Neural cell (in vitro differentiated cells): ENCODE measurements at regions not wholly inside any gene's neighbourhood (a gene's known extent, or its start where the extent isn't known, plus 50 kb on each side); places are given as distances from the start of the nearest gene placed in this dataset.

Experiments
- H2AFZ ChIP-seq: fragments of 200-600, 300-800 bp; sonication (generic), shearing (Covaris generic); 2 replicates; pipeline ENCODE4 v1.6.0; 2014; ENCODE audit warnings: low read depth, mild to moderate bottlenecking, antibody characterized with exemption, low read length, moderate library complexity
- H3F3A ChIP-seq: fragments of 200-600 bp; shearing (Covaris generic); 2 replicates; pipeline ENCODE4 v1.6.1; 2016; ENCODE audit warnings: mild to moderate bottlenecking, moderate library complexity, mixed read lengths, antibody characterized with exemption, low read length; ENCODE audit not compliant: insufficient read depth, poor library complexity, severe bottlenecking
- H3K27ac ChIP-seq: fragments of 200-600, 300-800 bp; sonication (generic), shearing (Covaris generic); 2 replicates; pipeline ENCODE4 v1.5.1; 2014; ENCODE audit warnings: mild to moderate bottlenecking, low read length, moderate library complexity
- H3K27me3 ChIP-seq: fragments of 300-800, 200-600 bp; sonication (generic), shearing (Covaris generic); 2 replicates; pipeline ENCODE4 v1.6.0; 2014; ENCODE audit warnings: mild to moderate bottlenecking, low read depth, low read length, moderate library complexity; ENCODE audit not compliant: insufficient read depth
- H3K36me3 ChIP-seq: fragments of 300-800, 200-600 bp; sonication (generic), shearing (Covaris generic); 2 replicates; pipeline ENCODE4 v1.5.1; 2014; ENCODE audit warnings: mild to moderate bottlenecking, antibody characterized with exemption, low read length, moderate library complexity; ENCODE audit not compliant: insufficient read depth
- H3K4me2 ChIP-seq: fragments of 300-800, 200-600 bp; sonication (generic), shearing (Covaris generic); 2 replicates; pipeline ENCODE4 v1.6.0; 2014; ENCODE audit warnings: mild to moderate bottlenecking, low read length
- H3K4me3 ChIP-seq: fragments of 300-800, 200-600 bp; sonication (generic), shearing (Covaris generic); 2 replicates; pipeline ENCODE4 v1.5.1; 2014; ENCODE audit warnings: mild to moderate bottlenecking, low read length, moderate library complexity
- H3K79me2 ChIP-seq: fragments of 200-600 bp; shearing (Covaris generic); replicated peaks from 2 replicates; pipeline ENCODE4 v1.6.0; 2014; ENCODE audit warnings: mild to moderate bottlenecking, low read length, moderate library complexity; ENCODE audit not compliant: insufficient read depth
- H3K9ac ChIP-seq: fragments of 300-800, 200-600 bp; sonication (generic), shearing (Covaris generic); 2 replicates; pipeline ENCODE4 v1.6.1; 2016; ENCODE audit warnings: mild to moderate bottlenecking, low read length, mixed read lengths
- H3K9me2 ChIP-seq: fragments of 200-600 bp; shearing (Covaris generic); 2 replicates; pipeline ENCODE4 v1.6.1; 2016; ENCODE audit warnings: mild to moderate bottlenecking, low read length, mixed read lengths; ENCODE audit not compliant: insufficient read depth
- H3K9me3 ChIP-seq: fragments of 200-600, 300-800 bp; sonication (generic), shearing (Covaris generic); 2 replicates; pipeline ENCODE4 v1.6.1; 2016; ENCODE audit warnings: mild to moderate bottlenecking, mixed run types, low read length, moderate library complexity, mixed read lengths
- H4K20me1 ChIP-seq: fragments of 200-600 bp; shearing (Covaris generic); 2 replicates; pipeline ENCODE4 v1.6.1; 2016; ENCODE audit warnings: mild to moderate bottlenecking, mixed run types; ENCODE audit not compliant: insufficient read depth
- CTCF ChIP-seq: fragments of 450-650 bp; IDR thresholded peaks from 2 replicates; pipeline ENCODE4 v1.5.1; 2014; ENCODE audit warnings: antibody characterized with exemption, mild to moderate bottlenecking, moderate library complexity; ENCODE audit not compliant: poor library complexity, severe bottlenecking
- EP300 ChIP-seq: fragments of 450-650 bp; conservative IDR thresholded peaks from 2 replicates; pipeline ENCODE4 v1.6.1; 2014; ENCODE audit warnings: antibody characterized with exemption, mild to moderate bottlenecking, moderate library complexity; ENCODE audit not compliant: poor library complexity, severe bottlenecking
- EZH2 ChIP-seq: fragments of 200-600, 300-800 bp; shearing (Covaris generic), sonication (generic); IDR thresholded peaks from 2 replicates; pipeline ENCODE4 v1.6.1; 2014; ENCODE audit warnings: antibody characterized with exemption, low read length, borderline replicate concordance, mild to moderate bottlenecking; ENCODE audit not compliant: insufficient read depth, poor library complexity, severe bottlenecking
- MXI1 ChIP-seq: fragments of 450-650 bp; conservative IDR thresholded peaks from 2 replicates; pipeline ENCODE4 v1.6.1; 2014; ENCODE audit warnings: antibody characterized with exemption, mild to moderate bottlenecking; ENCODE audit not compliant: poor library complexity, severe bottlenecking
- POLR2AphosphoS5 ChIP-seq: IDR thresholded peaks from 2 replicates; pipeline ENCODE4 v1.6.1; 2012
- RAD21 ChIP-seq: fragments of 450-650 bp; conservative IDR thresholded peaks from 2 replicates; pipeline ENCODE4 v1.6.1; 2014; ENCODE audit warnings: antibody characterized with exemption, mild to moderate bottlenecking, moderate library complexity
- REST ChIP-seq: IDR thresholded peaks from 2 replicates; pipeline ENCODE4 v1.6.1; 2012; ENCODE audit warnings: borderline replicate concordance
- SMC3 ChIP-seq: fragments of 450-650 bp; conservative IDR thresholded peaks from 2 replicates; pipeline ENCODE4 v1.6.1; 2014; ENCODE audit warnings: antibody characterized with exemption, mild to moderate bottlenecking, moderate library complexity; ENCODE audit not compliant: poor library complexity
- TAF1 ChIP-seq: IDR thresholded peaks from 2 replicates; pipeline ENCODE4 v1.6.1; 2012; ENCODE audit warnings: low read depth

- H3K9ac ChIP-seq, result no peak overlapping the region
- H3K4me3 ChIP-seq, result no peak overlapping the region
- no peaks in the 10 kb centered on the region for H3F3A ChIP-seq
- H4K20me1 ChIP-seq, result no peaks in the 10 kb centered on the region
- no peaks in the 10 kb centered on the region for H3K36me3 ChIP-seq
- H2AFZ ChIP-seq, result no peak overlapping the region
- TF ChIP-seq TAF1 (no peak), REST (no peak), EP300 (no peak), POLR2AphosphoS5 (no peak), MXI1 (no peak), SMC3 (no peak), RAD21 (peak; percentile 21), CTCF (peak; percentile 29)
- peaks cover 6% of the 10 kb centered on the region for H3K9me3 ChIP-seq
- no peaks in the 10 kb centered on the region for H3K27me3 ChIP-seq
- no peaks in the 10 kb centered on the region for H3K79me2 ChIP-seq
- no peak overlapping the region for H3K27ac ChIP-seq
- H3K9me2 ChIP-seq, result no peaks in the 10 kb centered on the region
- no peak overlapping the region for H3K4me2 ChIP-seq
Measured at GRCh38 chr2:898319-898718, 52.3 kb upstream of the SNTG2 start.

- Histone ChIP-seq H3K36me3 (no peaks in the 10 kb centered on the region), H3K9me3 (peaks cover 6% of the 10 kb centered on the region), H3K27me3 (no peaks in the 10 kb centered on the region), H3K4me2 (no peak overlapping the region), H3K9me2 (no peaks in the 10 kb centered on the region), H3K79me2 (no peaks in the 10 kb centered on the region), H2AFZ (no peak overlapping the region), H4K20me1 (no peaks in the 10 kb centered on the region), H3K4me3 (no peak overlapping the region), H3K27ac (no peak overlapping the region), H3F3A (no peaks in the 10 kb centered on the region), H3K9ac (no peak overlapping the region)
- TF ChIP-seq POLR2AphosphoS5 (no peak), EP300 (no peak), MXI1 (no peak), TAF1 (no peak)
Measured at GRCh38 chr2:897091-897490, 53.6 kb upstream of the SNTG2 start.

- Histone ChIP-seq H3K27me3 (no peaks in the 10 kb centered on the region), H3K27ac (no peak overlapping the region), H3K4me3 (no peak overlapping the region), H3K36me3 (no peaks in the 10 kb centered on the region), H4K20me1 (no peaks in the 10 kb centered on the region), H3K79me2 (no peaks in the 10 kb centered on the region), H3F3A (no peaks in the 10 kb centered on the region), H3K9ac (no peak overlapping the region), H3K9me2 (no peaks in the 10 kb centered on the region), H3K9me3 (peaks cover 6% of the 10 kb centered on the region), H3K4me2 (no peak overlapping the region), H2AFZ (no peak overlapping the region)
- TF ChIP-seq POLR2AphosphoS5, result no peak
- no peak for TF ChIP-seq MXI1
- TF ChIP-seq EP300, result no peak
- TF ChIP-seq EZH2, result no peak
- no peak for TF ChIP-seq TAF1
- TF ChIP-seq REST, result no peak
- no peak for TF ChIP-seq CTCF
- no peak for TF ChIP-seq RAD21
- no peak for TF ChIP-seq SMC3
Measured at GRCh38 chr2:893311-893710, 57.3 kb upstream of the SNTG2 start.
